Mesendoderm (in vitro differentiated cells): ENCODE measurements at regions not wholly inside any gene's neighbourhood (a gene's known extent, or its start where the extent isn't known, plus 50 kb on each side); places are given as distances from the start of the nearest gene placed in this dataset.
A peak's percentile ranks its signal among the peaks of the same experiment; 100 is the strongest.

Experiments
- DNase-seq: peaks from one replicate; pipeline ENCODE4 v3.0.0; 2013
- H2AK5ac ChIP-seq: 2 replicates; pipeline ENCODE4 v1.6.1; 2013; ENCODE audit warnings: low read length, inconsistent platforms
- H2BK120ac ChIP-seq: 2 replicates; pipeline ENCODE4 v1.6.1; 2013; ENCODE audit warnings: low read depth, mild to moderate bottlenecking, low read length, moderate library complexity, mixed read lengths
- H2BK15ac ChIP-seq: replicated peaks from 2 replicates; pipeline ENCODE4 v1.6.1; 2013; ENCODE audit warnings: low read depth, mild to moderate bottlenecking, moderate library complexity
- H2BK5ac ChIP-seq: 2 replicates; pipeline ENCODE4 v1.6.1; 2013; ENCODE audit warnings: low read length, inconsistent platforms
- H3K18ac ChIP-seq: 2 replicates; pipeline ENCODE4 v1.6.1; 2013; ENCODE audit warnings: mild to moderate bottlenecking, low read length, mixed read lengths
- H3K23ac ChIP-seq: one replicate; pipeline ENCODE4 v1.6.1; 2013; ENCODE audit warnings: low read length
- H3K27ac ChIP-seq: 2 replicates; pipeline ENCODE4 v1.5.1; 2013; ENCODE audit warnings: low read depth, mild to moderate bottlenecking, inconsistent platforms, low read length, moderate library complexity
- H3K27me3 ChIP-seq: 2 replicates; pipeline ENCODE4 v1.6.1; 2013; ENCODE audit warnings: low read length, control low read depth, mild to moderate bottlenecking, inconsistent platforms; ENCODE audit not compliant: insufficient read depth, poor library complexity
- H3K36me3 ChIP-seq: 2 replicates; pipeline ENCODE4 v1.6.1; 2013; ENCODE audit warnings: low read length, inconsistent platforms; ENCODE audit not compliant: control insufficient read depth, insufficient read depth
- H3K4ac ChIP-seq: one replicate; pipeline ENCODE4 v1.6.1; 2013; ENCODE audit warnings: low read depth, mild to moderate bottlenecking, low read length, moderate library complexity
- H3K4me1 ChIP-seq: 2 replicates; pipeline ENCODE4 v1.6.1; 2013; ENCODE audit warnings: low read depth, low read length, inconsistent platforms; ENCODE audit not compliant: control insufficient read depth
- H3K4me2 ChIP-seq: 2 replicates; pipeline ENCODE4 v1.6.1; 2013; ENCODE audit warnings: low read length
- H3K4me3 ChIP-seq: 2 replicates; pipeline ENCODE4 v1.5.1; 2013; ENCODE audit warnings: mild to moderate bottlenecking, low read length
- H3K56ac ChIP-seq: one replicate; pipeline ENCODE4 v1.6.1; 2013; ENCODE audit warnings: low read length
- H3K79me1 ChIP-seq: 2 replicates; pipeline ENCODE4 v1.6.1; 2013; ENCODE audit warnings: low read length, inconsistent platforms
- H3K79me2 ChIP-seq: 2 replicates; pipeline ENCODE4 v1.6.1; 2013; ENCODE audit warnings: mild to moderate bottlenecking, low read length; ENCODE audit not compliant: control insufficient read depth, insufficient read depth
- H3K9ac ChIP-seq: 2 replicates; pipeline ENCODE4 v1.6.1; 2013; ENCODE audit warnings: low read length, inconsistent platforms
- H4K5ac ChIP-seq: one replicate; pipeline ENCODE4 v1.6.1; 2013; ENCODE audit warnings: low read length
- H4K8ac ChIP-seq: one replicate; pipeline ENCODE4 v1.6.1; 2013; ENCODE audit warnings: low read depth, mild to moderate bottlenecking, control low read depth, low read length, moderate library complexity
- WGBS: extraction: QIAGEN DNeasy Blood & Tissue Kit; methylation state at CpG from one replicate; pipeline ENCODE4 v1.1.7; 2013; ENCODE audit warnings: low lambda C conversion rate, missing lambda C conversion rate; ENCODE audit not compliant: insufficient coverage; ENCODE audit errors: extremely low coverage; 5-methylcytosine and 5-hydroxymethylcytosine counted together

DNA sequence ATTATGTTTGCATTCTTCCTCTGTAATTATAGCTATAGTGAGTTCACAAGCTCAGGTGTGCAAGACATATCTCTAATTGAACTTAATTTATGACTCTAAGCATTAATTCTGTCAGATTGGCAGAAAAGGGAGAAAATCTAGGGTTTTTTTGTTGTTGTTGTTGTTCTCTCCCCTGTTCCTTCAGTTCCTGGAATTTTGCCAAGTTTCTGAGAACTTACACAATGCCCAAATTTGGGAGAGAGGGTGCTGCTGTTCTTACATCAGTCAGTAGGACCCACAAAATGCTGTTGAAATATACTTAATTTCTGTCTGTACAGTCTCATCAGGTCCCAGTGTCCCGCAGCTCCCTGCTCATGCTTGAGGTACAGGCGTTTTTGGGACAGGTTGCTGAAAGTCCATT, 221.8 kb upstream of the RBMS1 start:
- Histone ChIP-seq H3K4ac (no peak overlapping the region), H4K5ac (no peak overlapping the region), H3K79me2 (no peaks in the 10 kb centered on the region), H3K23ac (no peak overlapping the region), H2AK5ac (no peak overlapping the region), H3K27ac (no peak overlapping the region), H3K4me1 (no peaks in the 10 kb centered on the region), H2BK5ac (no peak overlapping the region), H3K27me3 (no peaks in the 10 kb centered on the region), H3K79me1 (no peaks in the 10 kb centered on the region), H4K8ac (no peak overlapping the region), H3K4me2 (no peak overlapping the region), H3K9ac (no peak overlapping the region), H3K36me3 (no peaks in the 10 kb centered on the region), H2BK120ac (no peak overlapping the region), H3K4me3 (no peak overlapping the region), H3K56ac (no peak overlapping the region), H2BK15ac (no peak overlapping the region), H3K18ac (no peak overlapping the region)
- WGBS: no CpG with 5 or more reads among the region's 2 CpGs
- DNase-seq: no peak

DNA sequence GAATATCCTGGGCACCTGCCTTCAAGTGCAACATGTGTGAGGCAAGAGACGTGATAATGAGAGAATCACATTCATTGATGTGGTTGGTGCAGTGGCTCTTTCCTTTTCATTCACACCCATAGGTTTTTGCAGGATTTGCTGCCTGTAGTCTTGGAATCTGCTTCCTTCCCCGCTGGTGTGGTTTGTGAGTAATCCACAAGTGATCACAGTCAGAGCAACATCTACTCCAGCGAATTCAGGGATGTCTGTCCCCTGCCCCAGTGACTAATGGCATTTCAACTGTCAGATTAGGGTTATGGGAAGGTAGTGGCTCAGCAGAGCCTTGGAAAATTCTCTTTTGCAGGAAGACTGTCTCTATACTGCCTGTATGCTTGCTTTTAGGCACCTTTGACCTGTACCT, 225.5 kb upstream of the RBMS1 start:
- peak; percentile 57 for DNase-seq
- no peak overlapping the region for H3K27ac ChIP-seq
- no CpG with 5 or more reads among the region's 3 CpGs for WGBS

DNA sequence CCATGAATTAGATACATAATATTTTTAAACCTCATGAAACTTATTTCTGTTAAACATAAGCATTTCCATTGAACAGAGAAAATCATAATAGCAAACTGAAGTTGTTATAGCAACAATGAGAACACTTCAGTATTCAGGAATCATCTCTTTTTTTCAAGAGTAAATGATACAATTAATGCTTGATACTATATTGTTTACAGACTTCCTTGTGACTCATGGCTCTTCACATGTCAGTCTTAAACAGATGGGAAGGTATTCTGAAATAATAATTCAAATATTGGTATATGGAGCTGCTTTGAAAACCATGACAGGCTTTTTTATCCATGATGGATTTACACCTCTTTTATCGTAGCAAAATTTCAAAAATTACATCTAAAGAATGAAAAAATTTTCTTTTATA, 226.5 kb upstream of the RBMS1 start:
- H3K27ac ChIP-seq: no peak overlapping the region
- no peak overlapping the region for H3K4me2 ChIP-seq
- no peaks in the 10 kb centered on the region for H3K79me2 ChIP-seq
- DNase-seq: no peak
- H3K4me3 ChIP-seq: no peak overlapping the region
- no peak overlapping the region for H3K23ac ChIP-seq
- no peak overlapping the region for H2BK120ac ChIP-seq
- H3K56ac ChIP-seq: no peak overlapping the region
- no peak overlapping the region for H3K4ac ChIP-seq
- no peaks in the 10 kb centered on the region for H3K79me1 ChIP-seq
- H4K8ac ChIP-seq: no peak overlapping the region
- no peak overlapping the region for H2BK5ac ChIP-seq
- H3K9ac ChIP-seq: no peak overlapping the region
- H3K18ac ChIP-seq: no peak overlapping the region
- H3K36me3 ChIP-seq: no peaks in the 10 kb centered on the region
- no peak overlapping the region for H2BK15ac ChIP-seq
- no peak overlapping the region for H4K5ac ChIP-seq
- no peaks in the 10 kb centered on the region for H3K27me3 ChIP-seq
- WGBS: no CpG with 5 or more reads among the region's 1 CpG
- no peaks in the 10 kb centered on the region for H3K4me1 ChIP-seq
- H2AK5ac ChIP-seq: no peak overlapping the region

More for the DNA sequence above, 225.5 kb upstream of the RBMS1 start:
- Histone ChIP-seq H3K36me3 (no peaks in the 10 kb centered on the region), H3K18ac (no peak overlapping the region), H2AK5ac (no peak overlapping the region), H4K8ac (no peak overlapping the region), H3K4me2 (no peak overlapping the region), H4K5ac (no peak overlapping the region), H3K4ac (no peak overlapping the region), H3K4me3 (no peak overlapping the region), H2BK15ac (no peak overlapping the region), H3K9ac (no peak overlapping the region), H3K23ac (no peak overlapping the region), H2BK5ac (no peak overlapping the region), H3K27me3 (no peaks in the 10 kb centered on the region), H3K79me2 (no peaks in the 10 kb centered on the region), H3K4me1 (no peaks in the 10 kb centered on the region), H3K79me1 (no peaks in the 10 kb centered on the region), H3K56ac (no peak overlapping the region), H2BK120ac (no peak overlapping the region)

DNA sequence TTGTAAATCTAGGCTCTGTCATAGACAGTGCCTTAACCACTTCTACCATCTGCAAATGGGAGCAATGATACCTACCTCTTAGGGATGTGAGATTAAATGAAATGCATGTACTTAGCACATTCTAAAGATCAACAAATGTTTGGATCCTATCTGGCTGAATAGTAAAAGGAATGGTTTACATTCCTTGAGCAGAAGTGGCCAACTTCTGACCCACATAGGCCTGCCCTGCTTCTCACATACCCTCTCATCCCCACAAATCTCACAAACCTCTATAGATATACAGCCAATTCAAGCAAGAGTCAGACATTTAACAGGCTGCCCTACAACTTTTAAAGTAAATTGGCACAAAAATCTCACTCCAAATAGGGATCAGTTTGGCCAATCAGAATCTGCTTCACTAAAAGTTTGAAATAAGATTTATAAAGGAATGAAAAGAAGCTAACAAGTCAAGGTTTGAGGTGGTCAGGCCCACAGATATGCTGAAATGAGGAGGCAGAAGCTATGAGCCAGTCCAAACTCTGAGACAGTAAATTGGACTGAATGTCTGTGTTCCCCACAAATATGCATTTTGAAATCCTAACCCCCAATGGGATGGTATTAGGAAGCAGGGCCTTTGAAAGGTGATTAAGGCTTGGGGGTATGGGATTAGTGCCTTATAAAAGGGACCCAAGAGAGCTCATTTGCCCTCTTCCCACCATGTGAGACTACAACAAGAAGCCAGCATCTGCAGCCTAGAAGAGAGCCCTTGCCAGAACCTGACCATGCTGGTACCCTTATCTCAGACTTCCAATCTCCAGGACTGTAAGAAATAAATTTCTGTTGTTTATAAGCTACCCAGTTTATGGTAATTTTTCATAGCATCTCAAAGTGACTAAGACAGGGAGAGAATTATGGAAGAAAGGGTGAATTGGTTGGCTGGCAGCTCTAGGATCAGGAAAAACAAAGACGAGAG, 227.8 kb upstream of the RBMS1 start:
- Histone ChIP-seq H3K27ac (no peak overlapping the region), H3K4me2 (no peak overlapping the region), H2BK15ac (no peak overlapping the region), H3K23ac (no peak overlapping the region), H3K79me1 (no peaks in the 10 kb centered on the region), H3K56ac (no peak overlapping the region), H3K36me3 (no peaks in the 10 kb centered on the region), H3K4me3 (no peak overlapping the region), H2BK5ac (no peak overlapping the region), H4K5ac (no peak overlapping the region), H3K4ac (no peak overlapping the region), H4K8ac (no peak overlapping the region), H2BK120ac (no peak overlapping the region), H3K4me1 (no peaks in the 10 kb centered on the region), H3K18ac (no peak overlapping the region), H3K79me2 (no peaks in the 10 kb centered on the region), H2AK5ac (no peak overlapping the region), H3K9ac (no peak overlapping the region), H3K27me3 (no peaks in the 10 kb centered on the region)
- DNase-seq: no peak
- no CpG with 5 or more reads among the region's 1 CpG for WGBS

DNA sequence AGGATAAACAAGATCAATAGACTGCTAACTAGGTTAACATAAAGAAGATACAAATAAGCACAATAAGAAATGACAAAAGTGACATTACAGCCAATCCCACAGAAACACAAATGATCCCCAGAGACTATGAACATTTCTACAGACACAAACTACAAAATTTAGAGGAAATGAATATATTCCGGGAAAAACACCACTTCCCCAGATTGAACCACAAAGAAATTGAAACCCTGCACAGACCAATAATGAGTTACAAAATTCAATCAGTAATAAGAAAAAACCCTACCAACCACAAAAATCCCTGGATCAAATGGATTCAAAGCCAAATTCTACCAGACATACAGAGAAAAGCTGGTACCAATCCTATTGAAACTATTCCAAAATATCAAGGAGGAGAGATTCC, 232.4 kb upstream of the RBMS1 start:
- Histone ChIP-seq H3K27me3 (no peaks in the 10 kb centered on the region), H3K56ac (no peak overlapping the region), H3K9ac (no peak overlapping the region), H2BK5ac (no peak overlapping the region), H3K79me1 (no peaks in the 10 kb centered on the region), H3K27ac (no peak overlapping the region), H2BK120ac (no peak overlapping the region), H3K79me2 (no peaks in the 10 kb centered on the region), H3K4me2 (no peak overlapping the region), H2AK5ac (no peak overlapping the region), H2BK15ac (no peak overlapping the region), H3K23ac (no peak overlapping the region), H3K4me3 (no peak overlapping the region), H4K5ac (no peak overlapping the region), H3K18ac (no peak overlapping the region), H4K8ac (no peak overlapping the region), H3K4me1 (no peaks in the 10 kb centered on the region), H3K36me3 (no peaks in the 10 kb centered on the region), H3K4ac (no peak overlapping the region)
- no CpG with 5 or more reads among the region's 1 CpG for WGBS
- DNase-seq: no peak
